HG03175 (cell line): ENCODE measurements at regions not wholly inside any gene's neighbourhood (a gene's known extent, or its start where the extent isn't known, plus 50 kb on each side); places are given as distances from the start of the nearest gene placed in this dataset.
"Not testable (repeated sequence)": the region's sequence is repeated elsewhere in the genome, so short reads cannot be mapped to it uniquely, and the experiment has no call there.

Experiments
- ATAC-seq: cut with Tn5 transposase; IDR thresholded peaks from one replicate; pipeline ENCODE4 v1.9.1; 2021; ENCODE audit warnings: mild to moderate bottlenecking, moderate library complexity; ENCODE audit not compliant: unreplicated experiment

DNA sequence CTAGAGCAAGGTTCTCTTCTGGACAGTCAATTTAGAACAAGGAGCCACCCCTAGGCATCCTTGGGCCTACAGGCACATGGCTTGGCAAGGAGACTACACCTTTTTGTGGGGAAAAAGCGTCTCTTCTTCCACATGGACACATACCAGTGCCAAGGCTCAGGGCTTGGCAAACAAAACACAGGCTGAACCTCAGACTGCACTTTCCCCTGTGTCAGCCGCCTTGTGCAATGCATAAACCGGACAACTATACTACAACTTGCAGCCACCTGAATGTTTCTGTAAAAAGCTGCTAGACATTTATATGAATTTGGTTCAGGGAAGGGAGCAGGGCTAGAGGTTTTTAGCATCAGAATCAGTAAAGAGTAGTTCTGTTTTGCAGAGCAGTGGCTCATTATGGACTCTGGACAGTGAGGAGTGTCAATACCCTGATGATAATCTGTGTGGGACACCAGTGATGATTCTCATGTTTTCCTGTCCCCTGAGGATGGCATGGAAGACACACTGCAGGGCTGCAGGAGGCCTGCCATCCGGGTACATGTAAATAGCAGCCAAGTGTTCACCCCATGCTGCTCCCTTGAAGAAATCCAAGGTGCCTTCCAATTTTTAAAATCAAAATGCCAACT lies 118.9 kb downstream of the GATA3 start:
- no peak for ATAC-seq

DNA sequence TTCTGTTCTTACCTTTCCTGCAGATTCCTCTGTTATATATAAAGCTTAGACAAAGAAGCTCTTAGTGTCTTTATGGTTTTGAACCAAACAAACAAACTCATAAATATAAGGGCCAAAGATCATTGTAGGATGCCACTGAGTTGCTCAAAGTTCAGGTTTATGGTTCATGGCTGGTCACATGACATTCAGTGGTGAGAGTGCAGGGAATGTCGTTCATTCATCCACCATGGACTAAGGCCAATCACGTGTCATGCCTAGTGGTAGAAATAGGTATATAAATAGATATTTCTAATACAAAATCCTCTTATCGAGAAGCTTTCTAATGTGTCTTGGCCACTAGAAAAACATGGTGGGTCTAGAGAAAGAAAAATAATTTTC lies 119.4 kb downstream of the GATA3 start:
- no peak for ATAC-seq

- ATAC-seq, result no peak
These were observed 120.3 kb downstream of the GATA3 start for GRCh38 chr10:8174762-8175161.

- ATAC-seq, result not testable (repeated sequence)
These were observed 123.0 kb downstream of the GATA3 start for GRCh38 chr10:8177526-8177925.

DNA sequence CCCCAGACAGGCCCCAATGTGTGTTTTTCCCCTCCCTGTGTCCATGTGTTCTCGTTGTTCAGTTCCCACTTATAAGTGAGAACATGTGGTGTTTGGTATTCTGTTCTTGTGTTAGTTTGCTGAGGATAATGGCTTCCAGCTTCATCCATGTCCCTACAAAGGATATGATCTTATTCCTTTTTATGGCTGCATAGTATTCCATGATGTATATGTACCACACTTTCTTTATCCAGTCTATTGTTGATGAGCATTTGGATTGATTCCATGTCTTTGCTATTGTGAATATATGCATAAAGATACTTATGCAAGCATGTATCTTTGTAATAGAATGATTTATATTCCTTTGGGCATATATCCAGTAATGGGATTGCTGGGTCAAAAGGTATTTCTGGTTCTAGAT lies 125.3 kb downstream of the GATA3 start:
- ATAC-seq, result not testable (repeated sequence)

- ATAC-seq, result no peak
These were observed 126.0 kb downstream of the GATA3 start for GRCh38 chr10:8180360-8181109.

GRCh38 chr10:8181496-8182157 lies 127.1 kb downstream of the GATA3 start:
- no peak for ATAC-seq

DNA sequence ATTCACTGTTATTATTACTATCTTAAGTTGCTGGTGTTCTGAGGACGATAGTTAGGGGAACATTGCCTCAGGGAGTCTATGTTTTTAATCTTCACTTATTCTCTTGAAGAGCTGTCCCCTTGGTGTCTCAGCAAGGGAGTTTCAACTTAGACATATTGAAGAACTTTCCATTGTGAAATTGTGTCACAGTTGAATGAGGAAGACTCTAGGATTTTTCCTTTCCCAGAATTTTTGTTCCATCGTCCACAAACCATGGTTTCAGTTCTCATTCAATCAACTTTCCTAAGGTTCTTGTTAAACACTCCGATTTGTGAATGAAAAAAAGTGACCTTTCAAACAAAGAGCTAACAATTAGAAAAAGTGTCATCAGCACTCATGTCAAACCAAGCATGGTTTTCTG lies 128.3 kb downstream of the GATA3 start:
- ATAC-seq, result no peak

GRCh38 chr10:8183241-8183704 lies 128.8 kb downstream of the GATA3 start:
- ATAC-seq, result no peak

DNA sequence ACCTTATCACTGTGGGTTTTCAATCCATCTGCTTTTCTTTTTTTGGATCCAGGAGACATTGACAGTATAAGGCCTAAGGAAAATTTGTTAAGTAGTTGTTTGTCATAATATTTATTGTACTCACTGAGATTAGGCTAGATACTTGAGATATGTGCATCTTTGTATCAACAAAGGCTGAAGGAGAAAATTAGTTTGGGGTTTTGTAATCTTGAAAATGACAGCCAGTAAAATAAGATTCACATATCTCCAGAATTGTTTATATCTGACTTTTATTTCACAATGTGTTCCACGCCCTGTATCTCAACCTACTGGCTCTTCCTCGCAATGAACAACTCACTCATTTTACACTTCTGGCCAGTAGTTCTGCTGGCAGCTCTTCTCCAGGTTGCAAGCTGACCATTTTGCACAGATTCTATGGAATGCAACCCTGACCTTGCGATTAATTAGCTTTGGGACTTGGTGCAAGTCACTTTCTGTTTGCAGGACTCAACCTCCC lies 132.7 kb downstream of the GATA3 start:
- ATAC-seq, result no peak

- no peak for ATAC-seq
These were observed 135.0 kb downstream of the GATA3 start for GRCh38 chr10:8189458-8189857.

DNA sequence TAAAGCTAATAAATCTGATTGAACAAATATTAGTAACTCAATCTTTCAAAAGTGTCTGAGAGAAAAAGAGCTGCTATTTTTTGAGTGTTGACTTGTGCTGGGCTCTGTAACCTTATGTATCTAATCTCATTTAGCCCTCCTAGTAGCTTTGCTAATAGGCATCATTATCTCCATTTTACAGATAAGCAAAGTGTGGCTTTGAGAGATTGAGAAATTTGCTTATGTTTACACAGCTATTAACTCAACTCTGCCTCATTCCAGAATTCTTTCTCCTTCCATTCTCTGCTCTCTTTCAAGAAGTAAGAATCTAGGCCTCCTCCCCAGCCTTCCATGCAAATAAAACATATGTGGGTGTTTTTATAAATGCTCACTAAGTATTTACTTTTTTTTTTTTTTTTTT lies 137.8 kb downstream of the GATA3 start:
- no peak for ATAC-seq

DNA sequence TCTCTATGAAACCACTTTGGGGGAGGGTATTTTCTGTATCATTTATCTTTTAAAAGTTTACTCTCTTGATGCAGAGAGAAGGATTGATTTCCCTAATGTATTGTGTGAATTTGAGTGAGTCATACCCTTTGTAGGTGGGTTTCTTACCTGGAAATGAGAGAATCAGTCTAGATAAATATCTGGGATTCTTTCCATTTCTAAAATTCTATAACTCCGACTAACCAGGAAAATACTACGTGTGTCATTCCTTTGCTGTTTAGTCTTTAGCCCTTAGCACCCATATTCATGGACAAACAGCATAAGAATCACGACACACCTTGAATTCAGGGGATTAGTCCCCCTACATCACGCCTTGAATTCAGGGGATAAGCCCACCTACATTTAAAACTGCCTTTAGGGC lies 139.1 kb downstream of the GATA3 start:
- ATAC-seq, result no peak

GRCh38 chr10:8194050-8194449 lies 139.6 kb downstream of the GATA3 start:
- no peak for ATAC-seq

DNA sequence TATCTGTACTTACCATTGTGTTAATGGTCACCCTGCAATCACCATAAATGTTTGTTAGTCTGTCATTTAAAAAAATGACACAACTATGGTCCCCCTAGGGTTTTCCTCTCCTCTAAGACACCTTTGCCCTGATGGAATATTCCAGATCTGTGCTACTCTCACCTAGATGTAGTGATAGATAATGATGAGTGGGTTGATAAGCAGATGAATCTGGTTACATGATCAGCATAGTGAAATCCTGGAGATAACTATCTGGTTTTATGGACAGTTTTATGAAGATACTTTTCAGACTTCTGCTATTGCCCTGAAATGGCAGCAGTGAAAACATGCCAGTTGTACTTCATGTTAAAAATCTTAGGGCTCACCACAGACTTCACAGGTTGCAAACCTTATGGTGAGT lies 152.4 kb downstream of the GATA3 start:
- ATAC-seq, result no peak

DNA sequence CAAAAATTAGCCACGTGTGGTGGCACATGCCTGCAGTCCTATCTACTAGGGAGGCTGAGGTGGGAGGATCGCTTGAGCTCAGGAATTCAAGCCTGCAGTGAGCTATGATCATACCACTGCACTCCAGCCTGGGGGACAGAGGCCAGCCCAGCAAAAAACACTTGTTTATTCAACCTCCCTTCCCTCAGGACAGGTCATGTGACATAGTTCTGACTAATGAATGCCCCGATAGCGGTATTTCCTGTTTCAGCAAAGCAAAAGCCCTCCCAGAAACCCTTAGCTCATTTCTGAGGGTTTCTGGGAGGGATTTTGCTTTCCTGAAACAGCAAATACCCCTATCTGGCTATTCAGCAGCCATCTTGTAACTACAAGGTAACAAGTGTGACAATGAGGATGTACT lies 157.1 kb downstream of the GATA3 start:
- no peak for ATAC-seq

DNA sequence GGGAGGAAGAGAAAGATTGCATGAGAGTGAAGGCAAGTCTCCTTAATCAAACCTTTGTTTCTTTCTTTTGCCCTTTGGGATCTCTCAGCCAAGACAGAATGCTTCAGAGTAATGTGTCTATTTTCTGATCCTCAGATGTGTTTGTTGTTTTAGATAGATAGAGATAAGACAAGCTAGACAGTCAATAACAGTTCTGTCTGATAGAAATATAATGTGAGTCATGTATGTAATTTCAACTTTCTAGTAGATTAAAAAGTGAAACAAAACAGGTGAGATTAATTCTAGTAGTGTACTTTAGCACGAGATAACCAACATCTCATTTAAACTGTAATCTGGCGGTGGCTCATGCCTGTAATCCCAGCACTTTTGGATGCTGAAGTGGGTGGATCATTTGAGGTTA lies 159.2 kb downstream of the GATA3 start:
- no peak for ATAC-seq

DNA sequence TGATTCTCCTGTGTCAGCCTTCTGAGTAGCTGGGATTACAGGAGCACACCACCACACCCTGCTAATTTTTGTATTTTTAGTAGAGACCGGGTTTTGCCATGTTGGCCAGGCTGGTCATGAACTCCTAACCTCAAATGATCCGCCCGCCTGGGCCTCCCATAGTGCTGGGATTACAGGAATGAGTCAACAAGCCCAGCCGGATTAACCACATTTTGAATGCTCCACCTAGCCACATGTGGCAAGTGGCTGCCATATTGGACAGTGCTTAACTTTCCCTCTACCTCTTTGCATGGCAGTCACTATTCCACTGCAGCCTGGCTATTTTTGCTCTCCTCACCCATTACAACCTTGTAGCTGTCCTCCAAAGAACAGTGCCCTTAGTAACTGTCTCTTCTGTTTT lies 160.1 kb downstream of the GATA3 start:
- no peak for ATAC-seq

GRCh38 chr10:8216893-8217292 lies 162.4 kb downstream of the GATA3 start:
- no peak for ATAC-seq

DNA sequence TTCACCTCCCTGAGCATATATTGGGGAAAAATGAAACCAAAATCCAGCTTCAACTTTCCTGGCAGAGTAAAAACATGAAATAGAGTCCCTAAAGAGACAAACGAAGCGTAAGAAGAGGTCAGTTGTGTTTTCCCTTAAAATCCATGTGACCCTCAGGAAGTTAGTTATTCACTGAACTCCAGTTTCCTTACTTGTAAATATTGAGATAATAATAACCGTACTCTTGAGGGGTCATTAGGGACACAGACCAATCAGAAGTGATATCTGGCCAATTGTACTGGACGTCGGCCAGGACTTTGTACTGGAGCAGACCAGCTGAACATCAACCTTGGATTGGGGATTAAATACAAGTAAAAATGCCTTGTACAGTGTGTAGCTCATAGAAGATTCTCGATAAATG lies 167.0 kb downstream of the GATA3 start:
- no peak for ATAC-seq

DNA sequence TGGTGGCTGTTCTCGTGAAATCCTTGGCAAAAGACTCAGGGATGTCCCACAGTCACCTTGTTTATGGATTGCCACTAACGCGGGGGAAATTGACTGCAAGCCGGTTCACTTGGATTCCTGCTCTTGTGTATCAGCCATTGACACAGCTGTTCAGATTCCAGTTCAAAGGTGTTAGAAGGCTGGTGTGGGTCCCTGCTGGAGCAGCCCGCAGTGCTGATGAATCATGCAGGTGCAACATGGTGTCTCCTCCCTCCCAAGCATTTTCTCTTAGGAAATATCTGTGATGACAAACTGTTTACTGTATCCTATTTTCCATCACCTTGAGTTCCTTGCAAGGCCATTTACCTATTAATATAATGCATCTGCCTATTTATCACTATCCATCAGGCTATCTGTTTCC lies 170.1 kb downstream of the GATA3 start:
- ATAC-seq, result no peak

DNA sequence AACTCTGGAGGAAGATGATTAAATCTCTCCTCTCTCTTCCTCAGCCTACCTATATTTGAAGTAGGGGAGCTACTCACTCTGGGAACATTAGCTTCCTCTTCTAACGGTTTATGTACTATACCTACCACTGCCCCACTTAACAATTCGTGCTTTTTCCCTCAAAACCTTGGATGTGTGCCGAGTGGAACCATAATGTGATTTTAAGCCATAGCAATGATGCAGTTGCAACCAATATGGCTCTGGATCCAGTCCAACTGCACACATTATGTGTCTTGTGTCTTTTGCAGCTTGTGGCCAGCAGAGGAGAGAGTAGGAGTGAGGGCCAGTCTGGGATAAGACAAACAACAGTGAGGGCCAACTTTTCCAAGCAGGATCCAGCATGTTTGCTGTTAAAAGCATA lies 170.7 kb downstream of the GATA3 start:
- ATAC-seq, result no peak
